ENCODE measurements at regions not wholly inside any gene's neighbourhood (a gene's known extent, or its start where the extent isn't known, plus 50 kb on each side); places are given as distances from the start of the nearest gene placed in this dataset.

GRCh38 chr11:109486129-109486528, 64.1 kb downstream of the C11orf87 start:
- TF ChIP-seq CTCF (IDR thresholded peaks at IDR 0.05; ENCODE audit: low read depth, low read length) = no peak
- no peak for TF ChIP-seq POLR2A (IDR thresholded peaks at IDR 0.05; ENCODE audit: extremely low read depth, insufficient read length)
- no peak for TF ChIP-seq MAX (IDR thresholded peaks at IDR 0.05; ENCODE audit: low read depth, low read length)
